CD4-positive, alpha-beta T cell treated with Interleukin-6 at 100 ng/mL for 8 hours (primary cell): ENCODE measurements at regions not wholly inside any gene's neighbourhood (a gene's known extent, or its start where the extent isn't known, plus 50 kb on each side); places are given as distances from the start of the nearest gene placed in this dataset.

ENCODE experiments used
- DNase-seq: peaks from one replicate; pipeline ENCODE4 v3.0.0-alpha.2; 2020; ENCODE audit warnings: mixed read lengths, low spot score

DNA sequence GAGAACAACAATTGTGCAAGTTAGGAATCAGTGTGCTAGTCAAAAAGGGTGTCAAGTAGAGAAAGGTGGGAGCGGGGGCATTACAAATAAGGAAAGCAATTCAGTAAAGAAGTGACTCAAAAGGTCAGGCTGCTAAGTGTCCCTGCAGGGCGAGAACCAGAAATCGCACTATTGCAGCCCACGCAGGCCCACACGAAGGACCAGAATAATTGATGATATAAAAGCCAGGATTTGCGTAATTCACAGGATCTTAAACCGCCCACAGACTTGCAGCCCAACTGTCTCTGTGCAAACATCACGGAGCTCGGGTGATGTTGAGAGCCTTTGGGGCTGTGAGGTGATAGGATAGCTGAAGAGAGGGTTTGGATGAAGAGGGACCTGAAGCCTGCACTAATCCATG is 349.0 kb downstream of the BRINP1 start:
- DNase-seq = no peak

DNA sequence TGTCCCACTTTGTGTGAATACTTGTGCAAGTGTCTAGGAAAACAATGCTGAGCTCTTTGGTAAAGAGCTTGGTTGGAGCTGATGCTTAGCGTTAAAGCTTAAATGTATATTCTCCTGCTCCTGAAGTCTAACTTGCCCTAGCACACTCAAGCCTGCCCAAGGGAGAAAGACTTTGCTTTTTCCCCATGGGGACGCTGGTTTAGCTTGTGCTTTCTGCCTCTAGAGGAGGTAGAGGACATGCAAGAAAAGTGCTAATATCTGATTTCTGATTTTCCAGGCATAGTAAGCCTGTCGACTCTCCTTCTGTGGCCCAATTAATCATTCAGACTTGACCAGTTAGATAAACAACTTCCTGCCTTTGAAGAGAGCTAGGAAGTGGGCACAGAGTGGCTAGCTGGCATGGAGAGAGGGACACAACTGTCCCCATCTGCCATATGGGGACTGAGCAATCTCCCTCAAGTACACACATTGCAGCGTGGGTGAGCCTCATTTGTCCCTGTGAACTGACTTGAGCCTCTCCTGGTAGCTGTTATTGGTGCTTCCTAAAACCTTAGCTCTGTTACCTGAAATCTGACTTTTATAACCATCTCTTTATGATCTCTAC is 348.4 kb downstream of the BRINP1 start:
- DNase-seq = no peak

GRCh38 chr9:119026120-119026519 is 343.1 kb downstream of the BRINP1 start:
- DNase-seq = no peak

DNA sequence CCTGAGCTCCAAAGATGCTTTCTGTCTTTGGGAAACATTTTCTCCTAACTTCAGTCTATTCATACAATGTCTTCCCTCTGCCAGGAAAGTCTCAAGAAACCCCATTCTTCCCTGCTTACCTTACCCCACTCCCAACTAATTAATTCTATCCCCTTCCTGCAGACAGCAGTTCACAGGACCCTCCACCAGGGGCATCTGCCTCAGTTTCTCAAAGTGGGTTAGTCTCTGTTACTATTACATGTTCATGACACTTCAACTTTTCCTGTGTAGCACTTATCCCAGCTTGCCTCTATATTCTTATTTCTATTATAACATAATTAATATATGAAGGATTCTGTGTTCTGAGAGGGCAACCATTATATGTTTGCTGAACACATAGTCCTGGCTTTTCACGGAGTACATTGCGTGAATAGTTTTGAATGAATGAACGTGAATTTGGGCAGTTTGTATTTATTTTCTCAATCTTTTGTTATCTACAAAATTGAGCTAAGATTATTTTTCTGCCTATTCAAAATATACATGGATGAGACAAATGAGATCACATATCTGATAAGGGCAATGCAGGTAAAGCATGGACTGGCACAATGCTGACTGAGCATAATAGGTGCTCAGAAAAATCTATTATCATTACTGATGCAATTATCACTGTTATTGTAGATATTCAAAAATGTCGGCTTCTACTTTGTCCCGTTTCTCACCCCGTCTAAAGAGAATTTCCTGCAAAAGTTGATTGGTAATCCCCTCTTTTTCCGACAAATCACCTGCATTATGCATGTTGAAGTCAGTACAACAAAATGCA is 341.1 kb downstream of the BRINP1 start:
- DNase-seq = no peak

- no peak for DNase-seq
Measured at GRCh38 chr9:119029886-119030285, 339.3 kb downstream of the BRINP1 start.

DNA sequence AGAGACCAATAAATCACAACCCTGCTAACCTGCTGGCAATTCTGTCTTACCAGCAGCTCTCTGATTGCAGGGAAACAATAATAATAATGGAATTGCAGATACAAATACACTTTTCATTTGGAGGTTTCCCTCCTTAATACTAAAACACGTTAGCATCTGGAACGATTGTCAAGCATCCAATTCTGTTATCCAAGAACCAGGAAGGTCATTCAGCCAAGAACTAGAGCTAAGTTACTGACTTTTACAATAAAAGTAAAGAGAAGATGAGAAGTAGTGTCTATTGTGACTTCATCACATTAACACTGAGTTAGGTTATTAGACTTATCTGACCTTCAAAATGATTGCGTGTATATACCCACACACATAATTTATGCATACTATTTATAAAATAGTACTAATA is 335.6 kb downstream of the BRINP1 start:
- DNase-seq = no peak

- DNase-seq = no peak
Measured at GRCh38 chr9:119036969-119037368, 332.3 kb downstream of the BRINP1 start.

DNA sequence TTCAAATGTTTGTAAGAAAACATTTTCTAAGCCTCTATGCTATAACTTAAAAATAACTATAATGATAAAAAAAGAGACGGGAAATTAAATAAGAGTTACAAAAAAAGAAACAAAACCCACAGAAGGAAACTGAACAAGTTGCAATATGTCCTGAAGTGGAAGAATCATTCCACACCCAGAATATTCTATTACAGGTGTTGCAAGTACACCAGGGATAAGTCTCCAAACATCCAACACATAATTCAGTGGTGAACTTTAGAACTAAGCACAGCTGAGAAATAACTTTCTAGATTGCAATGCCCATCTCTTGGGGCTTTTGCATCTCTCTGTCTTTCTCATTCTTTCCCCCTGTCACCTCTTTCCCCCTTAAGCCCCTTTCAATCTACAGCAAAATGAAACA is 325.2 kb downstream of the BRINP1 start:
- DNase-seq = no peak

DNA sequence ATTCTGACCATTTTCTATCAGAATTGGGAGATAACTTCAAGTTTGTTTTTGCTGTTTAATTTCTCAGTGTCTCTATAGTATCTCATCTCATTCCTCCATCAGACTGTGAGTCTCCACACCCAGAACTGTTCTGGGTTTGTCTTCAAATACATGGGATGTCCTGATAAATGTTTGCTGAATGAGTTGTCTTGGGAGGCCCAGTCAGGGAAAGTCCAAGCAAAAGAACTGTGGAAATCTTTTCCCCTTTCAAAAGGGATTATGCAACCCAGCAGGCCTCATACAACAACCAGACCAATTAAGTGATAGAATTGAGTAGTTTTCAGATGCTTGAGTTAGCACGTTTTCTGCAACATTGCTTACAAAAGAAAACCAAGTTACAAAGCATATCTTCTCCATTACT is 324.4 kb downstream of the BRINP1 start:
- no peak for DNase-seq

- DNase-seq = no peak
Measured at GRCh38 chr9:119047513-119048307, 321.5 kb downstream of the BRINP1 start.

DNA sequence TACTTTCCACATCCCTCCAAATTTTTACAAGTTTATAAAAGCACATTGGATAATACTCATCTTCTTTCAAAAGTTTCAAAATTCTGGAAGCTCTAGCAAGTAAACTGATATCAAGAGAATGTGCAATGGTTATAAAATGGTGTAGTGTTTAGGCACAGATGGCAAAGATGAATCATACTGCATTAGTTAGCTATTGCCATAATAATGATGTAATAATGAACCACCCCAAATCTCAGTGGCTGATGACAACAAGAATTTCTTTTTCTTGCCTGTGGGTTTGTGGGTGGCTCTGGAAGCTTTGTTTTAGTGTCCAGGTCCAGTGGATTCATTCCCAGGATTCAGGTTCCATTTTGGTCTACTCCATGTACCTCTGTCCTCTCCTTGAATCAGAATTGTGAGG is 319.0 kb downstream of the BRINP1 start:
- DNase-seq = no peak

- no peak for DNase-seq
Measured at GRCh38 chr9:119052339-119053030, 316.8 kb downstream of the BRINP1 start.

DNA sequence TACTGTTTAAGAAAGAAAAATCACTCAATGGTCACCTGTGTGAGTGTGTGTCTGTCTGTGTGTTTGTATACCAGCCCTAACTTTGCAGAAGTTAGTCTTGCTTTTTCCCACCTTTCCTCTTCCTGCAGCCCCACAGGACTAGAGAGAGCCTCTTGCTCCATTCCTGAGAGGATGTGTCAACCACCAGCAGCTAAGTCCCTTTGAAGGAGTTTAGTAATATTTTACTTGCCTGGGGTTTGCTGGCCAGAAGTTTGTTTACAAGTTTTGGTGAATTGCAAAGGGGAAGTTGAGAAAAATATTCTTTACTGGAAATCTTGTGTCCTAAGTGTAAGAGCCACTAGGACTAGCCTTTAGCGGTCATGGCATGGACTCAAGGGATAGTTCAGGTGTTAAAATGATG is 316.2 kb downstream of the BRINP1 start:
- DNase-seq = no peak

DNA sequence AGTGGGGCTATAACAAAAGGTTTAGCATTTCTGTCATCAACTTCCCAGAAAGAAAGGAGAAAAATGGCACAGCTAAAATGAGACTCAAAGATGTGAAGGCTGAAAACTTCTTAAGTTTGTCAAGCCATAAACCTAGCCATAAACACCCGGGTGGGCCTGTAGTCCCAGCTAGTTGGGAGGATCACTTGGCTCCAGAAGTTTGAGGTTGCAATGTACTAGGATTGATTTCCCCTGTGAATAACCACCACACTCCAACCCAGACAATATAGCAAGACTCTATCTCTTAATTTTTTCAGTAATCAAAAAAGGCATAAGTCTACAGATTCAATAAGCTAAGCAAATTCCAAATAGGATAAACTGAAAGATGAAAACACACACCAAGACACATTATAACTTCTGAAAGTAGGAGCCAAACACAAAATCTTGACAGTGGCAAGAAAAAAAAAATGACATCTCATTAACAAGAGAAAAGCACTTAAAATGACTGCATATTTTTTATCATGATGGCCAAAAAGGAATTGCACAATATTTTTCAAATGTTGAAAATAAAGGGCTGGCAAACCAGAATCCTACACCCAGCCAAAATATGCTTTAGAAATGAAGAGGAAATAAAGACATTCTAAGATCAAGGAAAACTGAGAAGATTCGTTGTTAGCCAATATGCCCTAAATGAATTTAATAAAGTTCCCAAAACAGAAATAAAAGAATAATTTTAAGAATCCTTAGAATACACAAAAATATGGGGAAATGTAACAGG is 308.4 kb downstream of the BRINP1 start:
- no peak for DNase-seq

GRCh38 chr9:119071636-119072035 is 297.6 kb downstream of the BRINP1 start:
- DNase-seq = no peak

GRCh38 chr9:119074017-119074416 is 295.2 kb downstream of the BRINP1 start:
- DNase-seq = no peak

DNA sequence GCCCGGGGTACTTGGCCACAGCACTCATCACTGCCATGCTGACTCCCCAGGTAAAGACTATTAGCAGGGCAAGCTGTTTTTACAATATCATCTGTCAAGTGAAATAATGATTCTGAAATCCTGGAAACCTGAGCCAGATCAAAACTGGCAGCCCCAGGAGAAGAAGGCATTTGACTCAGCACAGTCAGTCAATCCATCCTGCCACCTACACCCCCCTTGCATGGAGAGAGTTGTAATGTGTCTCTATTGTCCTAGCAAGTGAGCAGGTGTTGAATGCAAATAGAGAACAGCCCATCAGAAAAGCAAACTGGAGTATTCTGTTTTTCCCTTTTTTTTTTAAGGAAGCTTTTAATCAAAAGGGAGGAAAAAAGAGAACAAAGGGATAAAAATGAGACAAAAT is 291.2 kb downstream of the BRINP1 start:
- no peak for DNase-seq

GRCh38 chr9:119083673-119084072 is 285.6 kb downstream of the BRINP1 start:
- DNase-seq = no peak

GRCh38 chr9:119086590-119086989 is 282.6 kb downstream of the BRINP1 start:
- no peak for DNase-seq

GRCh38 chr9:119088002-119088547 is 281.2 kb downstream of the BRINP1 start:
- no peak for DNase-seq

DNA sequence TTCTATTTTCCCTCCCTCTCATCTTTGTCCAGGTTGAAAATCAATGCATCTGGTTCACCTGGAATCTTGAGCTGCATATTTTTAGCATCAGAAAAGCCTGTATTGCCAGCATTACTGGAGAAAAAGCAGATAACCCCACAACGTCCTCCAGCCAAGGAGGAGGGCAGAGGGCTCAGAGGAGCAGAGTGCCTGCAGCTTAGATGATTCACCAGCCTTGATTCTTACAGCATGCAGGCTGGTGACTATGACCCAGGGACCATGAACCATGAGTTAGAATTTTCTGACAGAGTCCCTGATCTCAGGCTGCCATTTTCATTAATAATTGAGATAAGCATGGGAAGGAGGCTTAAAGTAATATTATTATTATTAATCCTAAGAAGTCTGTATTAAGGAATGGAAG is 278.2 kb downstream of the BRINP1 start:
- no peak for DNase-seq
